ENCODE measurements at regions not wholly inside any gene's neighbourhood (a gene's known extent, or its start where the extent isn't known, plus 50 kb on each side); places are given as distances from the start of the nearest gene placed in this dataset.

DNA sequence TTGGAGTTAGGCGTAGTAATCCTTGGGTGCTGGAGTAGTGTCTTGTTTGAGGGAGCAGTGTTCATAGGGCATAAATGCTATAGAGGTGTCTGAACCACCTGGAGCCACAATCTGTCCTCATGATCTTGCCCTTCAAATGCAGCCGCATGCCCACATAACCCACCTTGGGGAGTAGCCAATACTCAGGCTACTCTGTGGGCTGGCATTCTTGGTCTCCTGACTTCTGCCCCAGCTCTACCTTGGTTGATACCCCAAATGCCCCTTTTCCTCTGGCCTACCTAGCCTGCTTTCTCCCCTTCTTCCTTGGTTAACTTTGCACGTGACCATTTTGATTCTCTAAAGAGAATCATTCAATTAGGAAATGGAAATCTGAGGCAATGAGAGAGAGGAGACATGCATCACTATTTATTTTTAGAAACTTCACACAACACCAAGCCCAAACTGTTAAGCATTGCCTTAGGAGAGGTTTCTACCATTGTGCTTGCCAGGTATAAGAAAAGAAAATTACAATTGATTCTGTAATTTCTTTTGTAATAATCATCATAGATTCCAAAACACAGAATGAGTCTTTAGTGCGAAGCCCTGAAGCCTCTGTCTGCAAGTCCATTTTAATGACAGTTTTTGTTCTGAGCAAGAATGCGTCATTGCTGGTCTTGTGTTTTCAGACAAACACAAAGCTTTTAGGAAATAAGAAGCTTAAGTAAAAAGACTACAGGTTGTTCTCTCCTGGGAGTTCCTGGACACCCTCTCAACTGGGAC lies 135.2 kb downstream of the C9orf152 start:
- peaks cover 32% of the 10 kb centered on the region for H3K4me1 ChIP-seq (ENCODE audit: insufficient read depth, low read length)
- BruUV-seq (replicated peaks), result no TSS peak
- H3K4me3 ChIP-seq (ENCODE audit: low read length), result no peak overlapping the region
- no peak for DNase-seq
- ATAC-seq, result no peak
- no peak overlapping the region for H2AFZ ChIP-seq (ENCODE audit: low read length)
- TF ChIP-seq, protein P1, sequence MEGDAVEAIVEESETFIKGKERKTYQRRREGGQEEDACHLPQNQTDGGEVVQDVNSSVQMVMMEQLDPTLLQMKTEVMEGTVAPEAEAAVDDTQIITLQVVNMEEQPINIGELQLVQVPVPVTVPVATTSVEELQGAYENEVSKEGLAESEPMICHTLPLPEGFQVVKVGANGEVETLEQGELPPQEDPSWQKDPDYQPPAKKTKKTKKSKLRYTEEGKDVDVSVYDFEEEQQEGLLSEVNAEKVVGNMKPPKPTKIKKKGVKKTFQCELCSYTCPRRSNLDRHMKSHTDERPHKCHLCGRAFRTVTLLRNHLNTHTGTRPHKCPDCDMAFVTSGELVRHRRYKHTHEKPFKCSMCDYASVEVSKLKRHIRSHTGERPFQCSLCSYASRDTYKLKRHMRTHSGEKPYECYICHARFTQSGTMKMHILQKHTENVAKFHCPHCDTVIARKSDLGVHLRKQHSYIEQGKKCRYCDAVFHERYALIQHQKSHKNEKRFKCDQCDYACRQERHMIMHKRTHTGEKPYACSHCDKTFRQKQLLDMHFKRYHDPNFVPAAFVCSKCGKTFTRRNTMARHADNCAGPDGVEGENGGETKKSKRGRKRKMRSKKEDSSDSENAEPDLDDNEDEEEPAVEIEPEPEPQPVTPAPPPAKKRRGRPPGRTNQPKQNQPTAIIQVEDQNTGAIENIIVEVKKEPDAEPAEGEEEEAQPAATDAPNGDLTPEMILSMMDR (conservative IDR thresholded peaks at IDR 0.05; ENCODE audit: low read depth, low read length), result no peak
- TF ChIP-seq EZH2 (IDR thresholded peaks at IDR 0.05; ENCODE audit: low read length, unreplicated experiment) (no peak), EZH2phosphoT487 (IDR thresholded peaks at IDR 0.05; ENCODE audit: borderline replicate concordance, low read length) (no peak)
- POLR2A ChIA-PET (ENCODE audit: unreplicated experiment), result no interaction called here
- H3F3A ChIP-seq (ENCODE audit: low read length, unreplicated experiment), result no peaks in the 10 kb centered on the region
- H3K4me2 ChIP-seq (ENCODE audit: low read length), result no peak overlapping the region
- no peaks in the 10 kb centered on the region for H3K9me2 ChIP-seq (replicated peaks; ENCODE audit: low read length)
- no peak overlapping the region for H3K27ac ChIP-seq (ENCODE audit: low read length)
- H4K20me1 ChIP-seq (ENCODE audit: low read length), result peaks cover 37% of the 10 kb centered on the region
- CTCF ChIA-PET, result no interaction called here
- no peaks in the 10 kb centered on the region for H3K36me3 ChIP-seq (ENCODE audit: low read depth, low read length)
- H3K9me3 ChIP-seq (ENCODE audit: low read length), result no peaks in the 10 kb centered on the region
- peaks cover 92% of the 10 kb centered on the region for H3K79me2 ChIP-seq (ENCODE audit: low read length)
- no peak overlapping the region for H3K9ac ChIP-seq (ENCODE audit: low read length)
- H3K27me3 ChIP-seq (ENCODE audit: low read length), result no peaks in the 10 kb centered on the region
- intact Hi-C loops (cut with micrococcal nuclease), result no loop called here

DNA sequence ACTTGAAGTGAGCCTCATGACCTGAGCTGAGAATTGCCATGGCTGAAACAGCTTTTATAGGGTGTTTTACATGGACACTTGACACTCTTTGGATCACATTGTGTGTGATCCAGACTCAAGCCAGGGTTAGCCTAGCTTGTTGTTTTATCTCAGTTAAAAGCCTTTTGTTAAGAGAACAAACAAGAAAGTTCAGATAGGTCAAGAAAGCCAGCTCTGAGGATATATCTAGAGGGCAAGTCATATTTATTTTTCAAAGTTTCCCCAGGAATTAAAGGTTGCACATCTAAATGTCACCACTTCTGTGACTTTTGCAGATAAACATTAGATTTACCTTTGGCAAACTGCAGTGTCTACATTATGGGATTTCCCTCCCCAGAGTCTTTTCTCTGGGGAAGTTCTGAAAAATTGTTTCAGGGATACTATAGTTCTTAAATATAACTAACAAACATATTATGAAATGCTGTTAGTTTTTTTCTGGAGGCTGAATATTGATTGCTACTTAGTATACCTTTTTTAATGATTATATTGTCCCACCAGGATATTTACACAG lies 134.5 kb downstream of the C9orf152 start:
- intact Hi-C loops (cut with micrococcal nuclease), result no loop called here
- Histone ChIP-seq H3K9me2 (replicated peaks; ENCODE audit: low read length) (no peaks in the 10 kb centered on the region), H3K4me1 (ENCODE audit: insufficient read depth, low read length) (peaks cover 32% of the 10 kb centered on the region), H3K27me3 (ENCODE audit: low read length) (no peaks in the 10 kb centered on the region), H3K79me2 (ENCODE audit: low read length) (peaks cover 91% of the 10 kb centered on the region), H3F3A (ENCODE audit: low read length, unreplicated experiment) (no peaks in the 10 kb centered on the region), H3K4me2 (ENCODE audit: low read length) (no peak overlapping the region), H4K20me1 (ENCODE audit: low read length) (peaks cover 34% of the 10 kb centered on the region), H2AFZ (ENCODE audit: low read length) (no peak overlapping the region), H3K9ac (ENCODE audit: low read length) (no peak overlapping the region), H3K4me3 (ENCODE audit: low read length) (no peak overlapping the region), H3K9me3 (ENCODE audit: low read length) (no peaks in the 10 kb centered on the region), H3K27ac (ENCODE audit: low read length) (no peak overlapping the region), H3K36me3 (ENCODE audit: low read depth, low read length) (no peaks in the 10 kb centered on the region)
- DNase-seq, result no peak
- BruUV-seq (replicated peaks), result no TSS peak
- ATAC-seq, result no peak
- TF ChIP-seq EZH2phosphoT487 (IDR thresholded peaks at IDR 0.05; ENCODE audit: borderline replicate concordance, low read length) (no peak), EZH2 (IDR thresholded peaks at IDR 0.05; ENCODE audit: low read length, unreplicated experiment) (no peak)
- TF ChIP-seq, protein P1 (conservative IDR thresholded peaks at IDR 0.05; ENCODE audit: low read depth, low read length), result no peak
- CTCF ChIA-PET, result no interaction called here
- POLR2A ChIA-PET (ENCODE audit: unreplicated experiment), result no interaction called here

Measured in PC-3 (cell line).